Activated T-helper 1 cell treated with anti-CD3 and anti-CD28 coated beads, Interleukin-12 subunit alpha, Interleukin-12 subunit beta, Interleukin-2, Interleukin-4 antibody, amounts not matched to agents 30 ng/mL and 10 ng/mL and 1 ng/mL, durations not matched to agents 14 hours and 24 hours and 36 hours (primary cell): ENCODE measurements at regions not wholly inside any gene's neighbourhood (a gene's known extent, or its start where the extent isn't known, plus 50 kb on each side); places are given as distances from the start of the nearest gene placed in this dataset.

Source experiments
- DNase-seq: peaks from one replicate; pipeline ENCODE4 v3.0.0; 2021; ENCODE audit warnings: low spot score
- H3K27ac Mint-ChIP-seq: one replicate; pipeline ENCODE4 v1.8.0; 2021; ENCODE audit warnings: mild to moderate bottlenecking, mixed read lengths
- H3K27me3 Mint-ChIP-seq: one replicate; pipeline ENCODE4 v1.8.0; 2022; ENCODE audit warnings: mild to moderate bottlenecking, moderate library complexity, mixed read lengths; ENCODE audit not compliant: insufficient read depth
- H3K36me3 Mint-ChIP-seq: one replicate; pipeline ENCODE4 v1.8.0; 2021; ENCODE audit warnings: low read depth, mixed read lengths
- H3K4me1 Mint-ChIP-seq: one replicate; pipeline ENCODE4 v1.8.0; 2021; ENCODE audit warnings: low read depth, mixed read lengths
- H3K4me3 Mint-ChIP-seq: one replicate; pipeline ENCODE4 v1.8.0; 2021; ENCODE audit warnings: mild to moderate bottlenecking, moderate library complexity, mixed read lengths
- H3K9me3 Mint-ChIP-seq: one replicate; pipeline ENCODE4 v1.8.0; 2021; ENCODE audit warnings: mixed read lengths
- intact Hi-C: fragments of 100-400 bp; cut with micrococcal nuclease; formaldehyde crosslinking; loops from one replicate; pipeline ENCODE4 v1.15.1; 2024

DNA sequence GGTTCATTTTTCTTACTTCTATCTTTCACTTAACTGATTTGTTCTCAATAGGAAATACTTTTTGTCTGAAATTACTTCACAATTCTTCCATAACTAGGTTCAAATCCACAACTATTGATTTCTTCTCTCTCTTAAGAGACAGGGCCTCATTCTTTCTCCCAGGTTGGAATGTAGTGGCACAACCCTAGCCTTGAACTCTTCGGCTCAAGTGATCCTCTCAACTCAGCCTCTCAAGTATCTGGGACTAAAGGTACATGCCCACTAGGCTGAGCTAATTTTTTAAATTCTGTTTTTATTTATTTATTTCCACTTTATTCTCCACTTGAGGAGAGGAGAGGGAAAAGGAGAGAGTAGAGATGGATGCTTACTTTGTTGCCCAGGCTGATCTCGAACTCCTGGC lies 370.4 kb upstream of the PLXNA2 start:
- no peak for DNase-seq
- Mint-ChIP-seq H3K4me1 (no peaks in the 10 kb centered on the region), H3K27ac (no peak overlapping the region)

DNA sequence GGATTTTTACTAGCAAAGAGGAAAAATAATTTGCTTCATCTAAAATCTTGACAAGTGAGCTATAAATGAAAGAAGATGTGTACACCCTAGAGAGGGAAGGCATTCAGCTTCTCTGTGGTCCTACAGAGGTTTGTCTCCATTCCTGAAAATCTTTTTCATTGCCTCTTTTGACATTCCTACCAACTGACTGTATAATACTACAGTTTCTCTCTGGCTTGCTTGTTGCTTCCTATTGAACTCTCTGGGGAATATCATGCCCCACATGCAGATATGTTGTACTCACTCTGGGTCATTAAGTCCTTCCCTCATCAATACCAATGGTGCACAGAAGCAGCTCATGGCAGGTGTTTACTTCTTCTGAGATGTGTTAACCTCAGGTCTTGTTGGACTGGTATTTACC lies 371.2 kb upstream of the PLXNA2 start:
- H3K4me1 Mint-ChIP-seq, result no peaks in the 10 kb centered on the region
- no peaks in the 10 kb centered on the region for H3K27me3 Mint-ChIP-seq
- intact Hi-C loops, result no loop called here
- no peaks in the 10 kb centered on the region for H3K36me3 Mint-ChIP-seq
- no peak overlapping the region for H3K4me3 Mint-ChIP-seq
- H3K27ac Mint-ChIP-seq, result no peak overlapping the region
- no peaks in the 10 kb centered on the region for H3K9me3 Mint-ChIP-seq
- DNase-seq, result no peak

More for the DNA sequence above, 370.4 kb upstream of the PLXNA2 start:
- intact Hi-C loops, result no loop called here
- H3K4me3 Mint-ChIP-seq, result no peak overlapping the region
- no peaks in the 10 kb centered on the region for H3K27me3 Mint-ChIP-seq
- no peaks in the 10 kb centered on the region for H3K9me3 Mint-ChIP-seq
- H3K36me3 Mint-ChIP-seq, result no peaks in the 10 kb centered on the region

DNA sequence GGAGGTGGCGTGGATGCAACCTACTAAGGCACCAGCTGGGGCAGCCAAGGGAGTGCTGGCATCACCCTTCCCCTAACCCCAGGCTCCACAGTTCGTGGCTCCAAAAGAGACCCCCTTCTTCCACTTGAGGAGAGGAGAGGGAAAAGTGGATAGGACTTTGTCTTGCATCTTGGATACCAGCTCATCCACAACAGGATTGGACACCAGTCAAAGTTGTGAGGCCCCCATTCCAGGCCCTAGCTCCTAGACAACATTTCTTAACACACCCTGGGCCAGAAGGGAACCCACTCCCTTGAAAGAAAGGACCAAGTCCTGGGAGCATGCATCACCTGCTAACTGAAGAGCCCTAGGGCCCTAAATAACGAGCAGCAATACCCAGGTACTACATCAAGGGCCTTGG lies 372.6 kb upstream of the PLXNA2 start:
- DNase-seq, result no peak
- H3K4me1 Mint-ChIP-seq, result no peaks in the 10 kb centered on the region
- H3K4me3 Mint-ChIP-seq, result no peak overlapping the region
- peaks cover 5% of the 10 kb centered on the region for H3K9me3 Mint-ChIP-seq
- H3K27me3 Mint-ChIP-seq, result peaks cover 2% of the 10 kb centered on the region
- no peak overlapping the region for H3K27ac Mint-ChIP-seq
- intact Hi-C loops, result no loop called here
- no peaks in the 10 kb centered on the region for H3K36me3 Mint-ChIP-seq

DNA sequence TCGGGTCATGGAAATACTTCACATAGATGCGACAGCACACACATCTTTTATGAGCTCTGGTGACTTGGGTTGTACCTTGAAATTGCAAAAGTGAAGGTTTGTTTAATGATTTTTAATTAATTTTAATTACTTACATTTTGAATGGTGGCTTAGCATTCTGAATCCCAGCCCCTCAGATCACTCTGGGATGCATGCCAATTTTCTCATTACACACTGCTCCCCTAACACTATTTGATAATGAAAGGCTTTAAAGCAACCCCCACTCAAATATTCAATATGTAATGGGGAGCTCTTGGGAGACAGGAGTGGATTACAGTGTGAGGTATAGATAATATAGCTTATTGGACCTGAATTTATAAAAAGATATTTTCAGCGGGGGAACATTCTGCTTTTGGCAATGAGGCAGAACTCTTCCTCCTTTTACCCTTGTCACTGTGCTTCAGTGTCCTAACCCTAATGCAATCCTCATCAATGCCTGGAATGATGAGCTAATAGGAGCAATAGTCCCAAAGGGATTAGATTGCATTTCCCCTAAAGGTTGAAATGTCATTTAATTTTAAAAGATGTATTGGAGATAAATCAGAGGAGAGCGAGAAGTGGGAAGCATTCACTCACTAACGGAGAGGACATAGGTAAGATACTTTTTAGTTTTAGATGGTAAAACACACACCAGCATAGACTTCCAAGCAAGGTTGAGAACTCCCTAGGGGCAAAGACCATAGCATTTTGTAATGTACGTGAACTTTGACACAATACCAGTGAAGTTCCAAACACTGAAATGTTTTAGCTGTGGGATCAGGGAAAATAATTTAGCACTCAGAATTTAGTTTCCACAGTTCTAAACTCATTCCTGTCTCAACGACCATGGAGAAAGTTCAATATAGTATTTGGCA lies 384.1 kb upstream of the PLXNA2 start:
- Mint-ChIP-seq H3K27ac (no peak overlapping the region), H3K4me3 (no peak overlapping the region), H3K27me3 (no peaks in the 10 kb centered on the region), H3K9me3 (no peaks in the 10 kb centered on the region), H3K36me3 (no peaks in the 10 kb centered on the region), H3K4me1 (no peaks in the 10 kb centered on the region)
- intact Hi-C loops, result no loop called here
- no peak for DNase-seq

DNA sequence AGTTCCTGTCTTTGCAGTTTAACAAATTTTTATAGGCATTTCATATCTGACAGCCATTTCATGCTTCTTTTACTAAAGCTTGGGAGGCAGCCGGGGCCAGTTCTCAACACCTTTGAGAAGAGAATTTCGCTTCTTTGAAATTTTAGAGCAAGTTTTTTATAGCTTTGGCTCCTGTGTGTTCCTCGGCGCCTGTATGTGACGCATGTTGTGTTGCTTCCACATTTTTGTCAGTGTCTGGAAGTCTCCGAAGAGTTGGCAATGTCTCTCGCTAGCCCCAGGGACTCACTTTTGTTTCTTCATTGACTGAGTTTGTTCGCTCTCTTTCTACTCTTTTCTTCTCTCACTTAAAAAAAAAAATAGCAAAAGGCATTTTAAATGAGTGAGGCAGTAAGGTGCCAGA lies 386.9 kb upstream of the PLXNA2 start:
- no peaks in the 10 kb centered on the region for H3K27me3 Mint-ChIP-seq
- no peaks in the 10 kb centered on the region for H3K9me3 Mint-ChIP-seq
- intact Hi-C loops, result no loop called here
- no peaks in the 10 kb centered on the region for H3K4me1 Mint-ChIP-seq
- no peaks in the 10 kb centered on the region for H3K36me3 Mint-ChIP-seq
- no peak overlapping the region for H3K4me3 Mint-ChIP-seq
- DNase-seq, result no peak
- H3K27ac Mint-ChIP-seq, result no peak overlapping the region

DNA sequence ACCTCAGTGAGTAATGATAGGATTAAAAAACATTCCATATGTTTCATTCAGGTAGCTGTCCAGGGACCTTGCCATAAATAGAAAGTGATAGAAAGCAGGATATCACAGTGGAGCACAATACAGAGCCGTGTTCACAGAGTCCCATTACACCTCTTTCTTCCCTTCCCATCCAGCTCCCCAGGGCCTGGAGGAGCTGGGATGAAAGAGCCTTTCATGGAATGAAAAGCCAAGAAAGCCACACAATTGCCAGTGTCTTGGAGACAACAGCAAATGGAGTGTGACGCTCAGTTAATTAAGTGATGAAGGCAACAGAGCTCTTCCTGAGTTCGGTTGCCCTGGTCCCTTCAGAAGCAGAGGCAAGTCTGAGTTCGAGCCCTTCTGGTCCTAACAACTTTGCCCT lies 387.3 kb upstream of the PLXNA2 start:
- Mint-ChIP-seq H3K36me3 (no peaks in the 10 kb centered on the region), H3K27me3 (no peaks in the 10 kb centered on the region), H3K4me1 (no peaks in the 10 kb centered on the region), H3K4me3 (no peak overlapping the region), H3K9me3 (no peaks in the 10 kb centered on the region), H3K27ac (no peak overlapping the region)
- intact Hi-C loops, result no loop called here
- DNase-seq, result no peak

DNA sequence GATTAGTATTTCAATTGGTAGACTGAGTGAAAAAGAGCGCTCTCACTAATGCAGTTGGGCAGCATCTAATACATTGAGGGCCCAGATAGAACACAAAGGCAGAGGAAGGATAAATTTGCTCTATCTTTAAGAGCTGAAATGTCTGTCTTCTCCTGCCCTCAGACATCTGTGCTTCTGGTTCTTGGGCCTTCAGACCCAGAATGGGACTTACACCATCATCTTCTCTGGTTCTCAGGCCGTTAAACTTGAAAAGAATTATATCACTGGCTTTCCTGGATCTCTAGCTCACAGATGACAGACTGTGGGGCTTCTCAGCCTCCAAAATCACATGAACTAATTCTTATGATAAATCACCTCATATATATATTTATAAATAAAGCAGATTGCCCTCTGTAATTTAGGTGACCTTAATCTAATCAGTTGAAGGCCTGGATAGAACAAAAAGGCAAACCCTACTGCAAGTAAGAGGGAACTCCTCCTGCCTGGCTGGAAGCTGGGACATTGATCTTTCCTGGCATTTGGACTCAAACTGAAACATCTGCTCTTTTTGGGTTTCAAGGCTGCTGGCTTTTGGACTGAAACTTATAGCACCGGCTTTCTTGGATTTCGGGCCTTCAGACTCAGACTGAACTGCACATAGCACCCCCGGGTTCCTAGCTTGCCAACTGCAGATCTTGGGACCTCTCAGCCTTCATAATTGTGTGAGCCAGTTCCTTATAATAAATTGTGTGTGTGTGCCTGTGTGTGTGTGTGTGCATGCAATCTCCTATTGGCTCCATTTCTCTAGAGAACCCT lies 390.4 kb upstream of the PLXNA2 start:
- Mint-ChIP-seq H3K27me3 (no peaks in the 10 kb centered on the region), H3K4me1 (no peaks in the 10 kb centered on the region), H3K9me3 (no peaks in the 10 kb centered on the region), H3K36me3 (no peaks in the 10 kb centered on the region), H3K27ac (no peak overlapping the region), H3K4me3 (no peak overlapping the region)
- no peak for DNase-seq
- intact Hi-C loops, result no loop called here

DNA sequence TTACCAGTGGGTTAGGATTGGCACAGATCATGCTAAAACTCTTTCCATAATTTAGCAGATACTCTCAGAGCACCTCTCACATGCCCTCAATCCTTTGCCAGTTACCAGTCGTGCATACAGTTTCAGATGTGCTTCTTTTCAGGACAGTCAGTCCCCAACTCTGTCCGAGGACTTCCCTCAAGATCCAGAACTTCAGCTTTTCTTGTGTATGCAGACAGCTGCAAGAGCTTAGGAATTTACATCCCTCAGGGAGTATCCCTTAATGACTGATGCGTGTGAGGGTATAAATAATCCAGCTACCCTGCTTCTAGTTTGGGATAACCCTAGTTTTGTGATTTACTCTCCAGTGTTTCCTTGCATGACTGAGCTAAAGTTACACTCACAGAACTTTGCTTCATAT lies 393.0 kb upstream of the PLXNA2 start:
- Mint-ChIP-seq H3K9me3 (no peaks in the 10 kb centered on the region), H3K27me3 (no peaks in the 10 kb centered on the region), H3K36me3 (no peaks in the 10 kb centered on the region), H3K4me3 (no peak overlapping the region), H3K27ac (no peak overlapping the region), H3K4me1 (no peaks in the 10 kb centered on the region)
- DNase-seq, result no peak
- intact Hi-C loops, result no loop called here

DNA sequence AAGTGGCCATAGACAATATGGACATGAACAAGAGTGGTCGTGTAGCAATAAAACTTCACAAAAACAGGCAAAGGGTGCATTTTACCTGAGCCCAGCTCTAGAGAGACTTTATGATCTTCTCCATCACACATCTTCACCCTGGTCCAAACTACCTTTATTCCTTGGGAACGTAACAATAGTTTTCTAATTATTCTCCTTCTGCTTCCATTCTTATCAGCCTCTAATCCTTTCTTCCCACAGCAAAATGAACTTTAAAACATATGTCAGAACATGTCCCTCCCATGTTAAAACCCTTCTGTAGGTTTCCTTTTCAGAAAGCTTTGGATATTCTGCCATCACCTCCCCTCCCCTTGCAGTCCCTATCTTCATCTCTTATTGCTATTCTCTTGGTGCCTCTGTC lies 395.2 kb upstream of the PLXNA2 start:
- Mint-ChIP-seq H3K36me3 (no peaks in the 10 kb centered on the region), H3K27me3 (no peaks in the 10 kb centered on the region), H3K27ac (no peak overlapping the region), H3K4me1 (no peaks in the 10 kb centered on the region), H3K4me3 (no peak overlapping the region), H3K9me3 (no peaks in the 10 kb centered on the region)
- intact Hi-C loops, result no loop called here
- no peak for DNase-seq

DNA sequence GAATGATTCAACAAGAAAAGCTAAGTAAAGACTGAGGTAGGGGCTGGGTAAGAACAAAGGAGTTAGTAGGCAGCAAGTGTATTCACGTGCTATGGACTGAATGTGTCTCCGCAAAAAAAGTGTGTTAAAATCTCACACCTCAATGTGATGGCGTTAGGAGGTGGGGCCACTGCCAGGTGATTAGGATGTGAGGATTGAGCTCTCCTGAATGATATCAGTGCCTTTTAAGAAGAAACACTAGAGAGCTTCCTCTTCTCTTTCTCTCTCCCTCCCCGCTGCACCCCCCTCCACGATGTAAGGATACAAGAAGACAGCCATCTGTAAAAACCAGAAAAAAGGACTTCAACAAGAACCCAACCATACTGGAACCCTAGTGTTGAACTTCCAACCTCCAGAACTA lies 396.1 kb upstream of the PLXNA2 start:
- Mint-ChIP-seq H3K9me3 (no peaks in the 10 kb centered on the region), H3K4me1 (no peaks in the 10 kb centered on the region), H3K4me3 (no peak overlapping the region), H3K36me3 (no peaks in the 10 kb centered on the region), H3K27me3 (peaks cover 2% of the 10 kb centered on the region), H3K27ac (no peak overlapping the region)
- no peak for DNase-seq
- intact Hi-C loops, result no loop called here

DNA sequence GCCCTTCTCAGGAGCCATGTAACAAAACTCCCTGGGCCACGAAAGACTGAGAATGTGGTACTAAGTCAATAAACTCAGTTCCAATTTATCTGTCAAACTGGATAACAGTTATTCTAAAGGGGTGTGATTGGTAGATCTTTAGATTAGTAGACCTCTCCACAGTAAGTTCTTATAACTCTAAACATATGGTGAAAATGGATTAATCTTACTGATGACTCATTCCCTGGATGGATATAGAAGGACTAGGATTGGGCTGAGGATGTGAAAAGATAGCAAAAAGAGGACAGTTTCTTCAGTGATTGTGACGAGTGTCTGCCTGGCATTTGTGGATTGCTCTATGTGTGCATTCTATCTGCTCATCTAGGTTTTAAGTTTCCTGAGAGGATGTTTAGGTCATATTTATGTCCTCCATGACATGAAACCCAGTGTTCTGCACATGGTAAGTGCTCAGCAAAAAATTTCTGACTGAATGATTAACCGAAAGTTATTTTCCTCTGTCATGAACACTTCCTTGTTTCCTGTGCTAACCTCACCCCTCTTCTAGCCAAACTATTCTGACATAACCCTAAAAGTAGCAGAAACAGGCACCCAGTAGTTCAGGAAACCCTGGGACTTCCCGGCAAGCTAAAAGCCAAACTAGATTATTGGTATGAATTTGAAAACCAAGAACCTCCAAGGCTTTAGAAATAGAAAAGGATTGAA lies 397.5 kb upstream of the PLXNA2 start:
- H3K27ac Mint-ChIP-seq, result no peak overlapping the region
- no peak overlapping the region for H3K4me3 Mint-ChIP-seq
- H3K4me1 Mint-ChIP-seq, result no peaks in the 10 kb centered on the region
- peaks cover 5% of the 10 kb centered on the region for H3K27me3 Mint-ChIP-seq
- no peaks in the 10 kb centered on the region for H3K9me3 Mint-ChIP-seq
- intact Hi-C loops, result no loop called here
- H3K36me3 Mint-ChIP-seq, result no peaks in the 10 kb centered on the region
- DNase-seq, result no peak

DNA sequence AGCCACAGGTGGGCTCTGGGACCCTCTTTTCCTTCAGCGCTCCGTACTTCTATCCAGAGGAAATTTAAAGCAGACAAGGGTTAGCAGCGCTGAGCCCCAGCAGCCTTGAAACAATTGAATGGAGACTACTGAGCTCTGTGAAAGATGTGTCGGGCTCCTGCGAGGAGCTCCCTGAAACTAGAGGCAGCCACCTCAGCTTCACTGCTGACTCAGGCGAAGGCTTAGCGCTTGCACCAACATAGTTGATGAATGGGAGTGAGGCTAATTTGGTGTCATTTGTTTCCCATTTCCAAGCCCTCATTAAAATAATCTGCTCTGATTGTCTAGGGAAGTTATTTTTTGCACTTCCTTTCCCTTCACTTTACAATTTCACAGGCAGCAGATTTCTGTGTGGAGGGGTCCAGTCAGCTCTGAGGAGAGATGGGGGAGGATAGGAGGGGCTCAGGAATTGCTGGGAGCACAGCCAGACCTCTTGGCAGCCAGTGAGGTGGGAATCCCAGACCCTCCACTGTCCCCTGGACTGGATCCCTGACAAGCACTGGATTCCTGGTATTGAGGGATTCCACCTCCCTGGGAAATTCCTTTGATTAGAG lies 398.9 kb upstream of the PLXNA2 start:
- no peak overlapping the region for H3K4me3 Mint-ChIP-seq
- intact Hi-C loops, result no loop called here

More for the DNA sequence above, 398.9 kb upstream of the PLXNA2 start:
- Mint-ChIP-seq H3K36me3 (no peaks in the 10 kb centered on the region), H3K27me3 (peaks cover 5% of the 10 kb centered on the region), H3K4me1 (no peaks in the 10 kb centered on the region), H3K27ac (no peak overlapping the region), H3K9me3 (no peaks in the 10 kb centered on the region)
- no peak for DNase-seq
